ENCODE measurements at regions not wholly inside any gene's neighbourhood (a gene's known extent, or its start where the extent isn't known, plus 50 kb on each side); places are given as distances from the start of the nearest gene placed in this dataset.
"Not testable (repeated sequence)": the region's sequence is repeated elsewhere in the genome, so short reads cannot be mapped to it uniquely, and the experiment has no call there.

- no peak for DNase-seq (ENCODE audit: low spot score)
These were observed 334.2 kb upstream of the CCNH start for GRCh38 chr5:87746891-87747377.

- DNase-seq (ENCODE audit: low spot score): no peak
These were observed 333.6 kb upstream of the CCNH start for GRCh38 chr5:87746341-87746740.

GRCh38 chr5:87741881-87742280 lies 329.2 kb upstream of the CCNH start:
- DNase-seq (ENCODE audit: low spot score): no peak

GRCh38 chr5:87735923-87736322 lies 323.2 kb upstream of the CCNH start:
- no peak for DNase-seq (ENCODE audit: low spot score)

- no peak for DNase-seq (ENCODE audit: low spot score)
These were observed 321.2 kb upstream of the CCNH start for GRCh38 chr5:87733897-87734296.

- no peak for DNase-seq (ENCODE audit: low spot score)
These were observed 320.4 kb upstream of the CCNH start for GRCh38 chr5:87732875-87733768.

- DNase-seq (ENCODE audit: low spot score): no peak
These were observed 317.1 kb upstream of the CCNH start for GRCh38 chr5:87729781-87730180.

- DNase-seq (ENCODE audit: low spot score): no peak
These were observed 309.6 kb upstream of the CCNH start for GRCh38 chr5:87722286-87722685.

- DNase-seq (ENCODE audit: low spot score): not testable (repeated sequence)
These were observed 305.6 kb upstream of the CCNH start for GRCh38 chr5:87718224-87718925.

GRCh38 chr5:87717761-87718160 lies 305.0 kb upstream of the CCNH start:
- no peak for DNase-seq (ENCODE audit: low spot score)

GRCh38 chr5:87705876-87706275 lies 293.1 kb upstream of the CCNH start:
- no peak for DNase-seq (ENCODE audit: low spot score)

- DNase-seq (ENCODE audit: low spot score): no peak
These were observed 274.2 kb upstream of the CCNH start for GRCh38 chr5:87686975-87687374.

- DNase-seq (ENCODE audit: low spot score): no peak
These were observed 273.3 kb upstream of the CCNH start for GRCh38 chr5:87686018-87686417.

GRCh38 chr5:87674235-87674634 lies 261.5 kb upstream of the CCNH start:
- DNase-seq (ENCODE audit: low spot score): no peak

- no peak for DNase-seq (ENCODE audit: low spot score)
These were observed 258.4 kb upstream of the CCNH start for GRCh38 chr5:87671146-87671545.

- no peak for DNase-seq (ENCODE audit: low spot score)
These were observed 252.4 kb upstream of the CCNH start for GRCh38 chr5:87665166-87665565.

- DNase-seq (ENCODE audit: low spot score): no peak
These were observed 249.2 kb upstream of the CCNH start for GRCh38 chr5:87661784-87662566.

- DNase-seq (ENCODE audit: low spot score): no peak
These were observed 240.5 kb upstream of the CCNH start for GRCh38 chr5:87653242-87653641.

GRCh38 chr5:87650284-87650683 lies 237.6 kb upstream of the CCNH start:
- DNase-seq (ENCODE audit: low spot score): no peak

GRCh38 chr5:87649455-87649854 lies 236.7 kb upstream of the CCNH start:
- DNase-seq (ENCODE audit: low spot score): no peak

GRCh38 chr5:87645224-87645623 lies 232.5 kb upstream of the CCNH start:
- no peak for DNase-seq (ENCODE audit: low spot score)

- no peak for DNase-seq (ENCODE audit: low spot score)
These were observed 228.2 kb upstream of the CCNH start for GRCh38 chr5:87640902-87641301.
